Fibroblast of lung (primary cell): ENCODE measurements at regions not wholly inside any gene's neighbourhood (a gene's known extent, or its start where the extent isn't known, plus 50 kb on each side); places are given as distances from the start of the nearest gene placed in this dataset.

Source experiments
- DNase-seq, 2 donors: peaks; one replicate each; pipeline versions ENCODE4 v3.0.0 to v3.0.0-alpha.2; 2010; ENCODE audit warnings: low read depth in 2 of 2
- H2AFZ ChIP-seq: 2 replicates; pipeline ENCODE4 v1.5.1; 2012; ENCODE audit warnings: low read length, control low read depth, inconsistent platforms
- H3K27ac ChIP-seq: 2 replicates; pipeline ENCODE4 v1.5.1; 2011; ENCODE audit warnings: low read length, control low read depth; ENCODE audit not compliant: insufficient read depth
- H3K27me3 ChIP-seq: 2 replicates; pipeline ENCODE4 v1.5.1; 2011; ENCODE audit warnings: mild to moderate bottlenecking, low read length; ENCODE audit not compliant: control insufficient read depth, insufficient read depth
- H3K36me3 ChIP-seq: 2 replicates; pipeline ENCODE4 v1.5.1; 2011; ENCODE audit warnings: low read length; ENCODE audit not compliant: control insufficient read depth, insufficient read depth
- H3K4me1 ChIP-seq: 2 replicates; pipeline ENCODE4 v1.5.1; 2011; ENCODE audit warnings: low read length; ENCODE audit not compliant: control insufficient read depth, insufficient read depth; ENCODE audit errors: extremely low read depth
- H3K4me2 ChIP-seq: 2 replicates; pipeline ENCODE4 v1.5.1; 2011; ENCODE audit warnings: low read length, control low read depth; ENCODE audit not compliant: insufficient read depth; ENCODE audit errors: extremely low read depth
- H3K4me3 ChIP-seq, 4 experiments: fragments of 200-600 bp in 1 of 4; sonication (generic) in 1 of 4; replicated peaks in 1 of 4; 2 replicates each; pipeline ENCODE4 v1.5.1; 2011 to 2016; ENCODE audit warnings: low read length in 4 of 4, low read depth in 3 of 4, mild to moderate bottlenecking in 3 of 4, control low read depth in 2 of 4, inconsistent platforms in 1 of 4, mixed read lengths in 1 of 4; ENCODE audit not compliant: insufficient read depth in 1 of 4; ENCODE audit errors: control extremely low read depth in 1 of 4
- H3K79me2 ChIP-seq: 2 replicates; pipeline ENCODE4 v1.5.1; 2012; ENCODE audit warnings: mild to moderate bottlenecking, low read length, inconsistent platforms; ENCODE audit not compliant: control insufficient read depth, insufficient read depth
- H3K9ac ChIP-seq: 2 replicates; pipeline ENCODE4 v1.5.1; 2011; ENCODE audit warnings: mild to moderate bottlenecking, low read length, control low read depth; ENCODE audit not compliant: insufficient read depth
- H3K9me3 ChIP-seq: 2 replicates; pipeline ENCODE4 v1.5.1; 2012; ENCODE audit warnings: low read depth, low read length; ENCODE audit not compliant: control insufficient read depth, insufficient read depth
- H4K20me1 ChIP-seq: 2 replicates; pipeline ENCODE4 v1.5.1; 2011; ENCODE audit warnings: low read length; ENCODE audit not compliant: control insufficient read depth, insufficient read depth; ENCODE audit errors: extremely low read depth
- EZH2 ChIP-seq: IDR thresholded peaks from 2 replicates; pipeline ENCODE4 v1.5.1; 2012; ENCODE audit warnings: low read length, control low read depth, mild to moderate bottlenecking; ENCODE audit errors: missing control alignments
- TF ChIP-seq, protein P1 (sequence below), 2 donors: IDR thresholded peaks in 1 of 2; conservative IDR thresholded peaks in 1 of 2; 1 replicate in 1 of 2; 2 replicates in 1 of 2; pipeline ENCODE4 v1.5.1; 2011 to 2012; ENCODE audit warnings: low read length in 2 of 2, control low read depth in 1 of 2, inconsistent platforms in 1 of 2, low read depth in 1 of 2, mild to moderate bottlenecking in 1 of 2

DNA sequence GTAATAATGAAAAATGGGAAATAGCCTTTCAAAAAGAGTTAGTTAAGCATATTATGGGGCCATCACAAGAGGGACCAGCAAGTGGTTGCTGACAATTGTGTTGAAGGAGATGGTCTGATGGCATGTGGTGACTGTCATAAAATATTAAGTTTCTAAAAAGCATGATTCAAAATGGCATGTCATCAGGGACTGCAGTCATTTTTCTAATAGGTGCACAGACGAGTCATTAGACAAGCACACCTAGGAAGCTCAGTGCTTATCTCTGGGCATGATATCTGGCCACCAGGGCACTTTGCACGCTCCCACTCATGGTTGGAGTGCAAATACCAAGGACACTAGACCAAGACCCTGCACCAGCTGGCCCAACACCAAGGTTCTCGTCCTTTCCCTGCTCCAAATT is 226.5 kb downstream of the ANKRD60 start:
- Histone ChIP-seq H3K79me2 (no peaks in the 10 kb centered on the region), H2AFZ (no peak overlapping the region), H3K4me1 (no peaks in the 10 kb centered on the region), H3K9me3 (no peaks in the 10 kb centered on the region), H3K4me2 (no peak overlapping the region), H3K4me3 (no peak overlapping the region), H4K20me1 (no peaks in the 10 kb centered on the region), H3K27ac (no peak overlapping the region), H3K36me3 (no peaks in the 10 kb centered on the region), H3K27me3 (no peaks in the 10 kb centered on the region), H3K9ac (no peak overlapping the region)
- DNase-seq = no peak
- TF ChIP-seq, protein P1, sequence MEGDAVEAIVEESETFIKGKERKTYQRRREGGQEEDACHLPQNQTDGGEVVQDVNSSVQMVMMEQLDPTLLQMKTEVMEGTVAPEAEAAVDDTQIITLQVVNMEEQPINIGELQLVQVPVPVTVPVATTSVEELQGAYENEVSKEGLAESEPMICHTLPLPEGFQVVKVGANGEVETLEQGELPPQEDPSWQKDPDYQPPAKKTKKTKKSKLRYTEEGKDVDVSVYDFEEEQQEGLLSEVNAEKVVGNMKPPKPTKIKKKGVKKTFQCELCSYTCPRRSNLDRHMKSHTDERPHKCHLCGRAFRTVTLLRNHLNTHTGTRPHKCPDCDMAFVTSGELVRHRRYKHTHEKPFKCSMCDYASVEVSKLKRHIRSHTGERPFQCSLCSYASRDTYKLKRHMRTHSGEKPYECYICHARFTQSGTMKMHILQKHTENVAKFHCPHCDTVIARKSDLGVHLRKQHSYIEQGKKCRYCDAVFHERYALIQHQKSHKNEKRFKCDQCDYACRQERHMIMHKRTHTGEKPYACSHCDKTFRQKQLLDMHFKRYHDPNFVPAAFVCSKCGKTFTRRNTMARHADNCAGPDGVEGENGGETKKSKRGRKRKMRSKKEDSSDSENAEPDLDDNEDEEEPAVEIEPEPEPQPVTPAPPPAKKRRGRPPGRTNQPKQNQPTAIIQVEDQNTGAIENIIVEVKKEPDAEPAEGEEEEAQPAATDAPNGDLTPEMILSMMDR (conservative IDR thresholded peaks at IDR 0.05 in 1 of 2, IDR thresholded peaks at IDR 0.05 in 1 of 2; ENCODE audit: low read depth in 1 of 2, low read length in 2 of 2) = no peak
- TF ChIP-seq EZH2 = no peak

DNA sequence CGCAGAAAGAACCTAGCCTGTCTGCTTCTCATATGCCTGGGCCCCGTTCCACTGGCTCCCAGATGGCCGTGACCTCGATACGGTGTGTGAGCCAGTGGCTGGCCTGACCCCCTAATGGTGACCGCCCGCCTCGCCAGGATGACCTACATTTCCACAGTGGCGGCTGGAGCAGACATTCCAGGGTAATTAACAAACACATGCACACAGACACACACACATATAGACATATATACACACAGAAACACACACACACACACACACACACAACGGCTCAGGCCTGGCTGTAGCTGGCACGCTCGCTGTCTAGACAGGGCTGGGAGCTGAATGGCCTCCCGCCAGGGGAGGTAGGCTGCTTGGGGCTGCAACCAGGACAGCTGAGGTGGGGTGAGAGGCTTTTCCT is 227.1 kb downstream of the ANKRD60 start:
- H3K27me3 ChIP-seq = no peaks in the 10 kb centered on the region
- no peak overlapping the region for H2AFZ ChIP-seq
- DNase-seq = peak in 1 of 2 donors; percentile 76
- H3K4me1 ChIP-seq = no peaks in the 10 kb centered on the region
- no peaks in the 10 kb centered on the region for H3K9me3 ChIP-seq
- H3K9ac ChIP-seq = no peak overlapping the region
- no peak overlapping the region for H3K4me3 ChIP-seq
- no peaks in the 10 kb centered on the region for H4K20me1 ChIP-seq
- no peaks in the 10 kb centered on the region for H3K79me2 ChIP-seq
- no peaks in the 10 kb centered on the region for H3K36me3 ChIP-seq
- H3K27ac ChIP-seq = no peak overlapping the region
- H3K4me2 ChIP-seq = no peak overlapping the region
- no peak for TF ChIP-seq EZH2
- TF ChIP-seq, protein P1 (conservative IDR thresholded peaks at IDR 0.05 in 1 of 2, IDR thresholded peaks at IDR 0.05 in 1 of 2; ENCODE audit: low read depth in 1 of 2, low read length in 2 of 2) = no peak

GRCh38 chr20:58000861-58001260 is 227.6 kb downstream of the ANKRD60 start:
- Histone ChIP-seq H3K9ac (no peak overlapping the region), H2AFZ (no peak overlapping the region)
- TF ChIP-seq, protein P1 (conservative IDR thresholded peaks at IDR 0.05 in 1 of 2, IDR thresholded peaks at IDR 0.05 in 1 of 2; ENCODE audit: low read depth in 1 of 2, low read length in 2 of 2) = no peak
- no peak for TF ChIP-seq EZH2

More at GRCh38 chr20:58000861-58001260, 227.6 kb downstream of the ANKRD60 start:
- Histone ChIP-seq H3K4me1 (no peaks in the 10 kb centered on the region), H3K4me2 (no peak overlapping the region), H3K27me3 (no peaks in the 10 kb centered on the region), H3K4me3 (no peak overlapping the region), H3K9me3 (no peaks in the 10 kb centered on the region), H4K20me1 (no peaks in the 10 kb centered on the region), H3K27ac (no peak overlapping the region), H3K36me3 (no peaks in the 10 kb centered on the region), H3K79me2 (no peaks in the 10 kb centered on the region)
- no peak for DNase-seq
